B cell (primary cell): ENCODE measurements at regions not wholly inside any gene's neighbourhood (a gene's known extent, or its start where the extent isn't known, plus 50 kb on each side); places are given as distances from the start of the nearest gene placed in this dataset.

Source experiments
- CTCF ChIP-seq: fragments of 200-600 bp; IDR thresholded peaks from one replicate; pipeline ENCODE4 v1.8.0; 2022; ENCODE audit warnings: antibody characterized with exemption, mild to moderate bottlenecking
- EZH2 ChIP-seq: IDR thresholded peaks from 2 replicates; pipeline ENCODE4 v1.6.1; 2012; ENCODE audit warnings: borderline replicate concordance, low read depth, mild to moderate bottlenecking, moderate library complexity, low read length; ENCODE audit not compliant: insufficient read depth, poor library complexity, severe bottlenecking

- TF ChIP-seq CTCF (no peak), EZH2 (no peak)
Measured at GRCh38 chr9:2536511-2536910, 85.1 kb upstream of the VLDLR start.
